DMS79 treated with DMSO at 0.1 percent for 48 hours (cell line): ENCODE measurements at regions not wholly inside any gene's neighbourhood (a gene's known extent, or its start where the extent isn't known, plus 50 kb on each side); places are given as distances from the start of the nearest gene placed in this dataset.

Experiments used
- DNase-seq: peaks from one replicate; lab custom pipeline; 2025; lab: John Stamatoyannopoulos, UW

- DNase-seq: no peak
These were observed 51.1 kb upstream of the THY1 start for GRCh38 chr11:119473901-119474681.

GRCh38 chr11:119473226-119473625 is 50.3 kb upstream of the THY1 start:
- DNase-seq: no peak

GRCh38 chr11:119472856-119473222 is 49.9 kb upstream of the THY1 start:
- DNase-seq: no peak
